Inflammatory macrophage treated with lipopolysaccharide for 4 hours (primary cell): ENCODE measurements at regions not wholly inside any gene's neighbourhood (a gene's known extent, or its start where the extent isn't known, plus 50 kb on each side); places are given as distances from the start of the nearest gene placed in this dataset.

Source experiments
- DNase-seq: peaks from one replicate; pipeline ENCODE4 v3.0.0-alpha.2; 2020

GRCh38 chr5:61800450-61800849 lies 468.4 kb downstream of the ZSWIM6 start:
- no peak for DNase-seq

- DNase-seq = no peak
Observed at GRCh38 chr5:61801174-61801573, 469.1 kb downstream of the ZSWIM6 start.

GRCh38 chr5:61802456-61802855 lies 470.4 kb downstream of the ZSWIM6 start:
- no peak for DNase-seq

- DNase-seq = no peak
Observed at GRCh38 chr5:61805101-61805500, 473.0 kb downstream of the ZSWIM6 start.

- DNase-seq = no peak
Observed at GRCh38 chr5:61806491-61807020, 474.5 kb downstream of the ZSWIM6 start.

GRCh38 chr5:61808091-61808490 lies 476.0 kb downstream of the ZSWIM6 start:
- DNase-seq = no peak

GRCh38 chr5:61808909-61809308 lies 476.9 kb downstream of the ZSWIM6 start:
- DNase-seq = no peak

GRCh38 chr5:61809651-61810050 lies 477.6 kb downstream of the ZSWIM6 start:
- no peak for DNase-seq

GRCh38 chr5:61811052-61811451 lies 479.0 kb downstream of the ZSWIM6 start:
- DNase-seq = peak; percentile 29

GRCh38 chr5:61813361-61813760 lies 481.3 kb downstream of the ZSWIM6 start:
- DNase-seq = no peak

- no peak for DNase-seq
Observed at GRCh38 chr5:61815339-61815738, 483.3 kb downstream of the ZSWIM6 start.

GRCh38 chr5:61816146-61816545 lies 484.1 kb downstream of the ZSWIM6 start:
- DNase-seq = no peak

- DNase-seq = no peak
Observed at GRCh38 chr5:61816585-61817450, 484.8 kb downstream of the ZSWIM6 start.

GRCh38 chr5:61817472-61818326 lies 485.6 kb downstream of the ZSWIM6 start:
- DNase-seq = peak; percentile 27

GRCh38 chr5:61820836-61821235 lies 485.2 kb upstream of the KIF2A start:
- DNase-seq = no peak

GRCh38 chr5:61821561-61821960 lies 484.4 kb upstream of the KIF2A start:
- DNase-seq = no peak

GRCh38 chr5:61822584-61822983 lies 483.4 kb upstream of the KIF2A start:
- DNase-seq = no peak

GRCh38 chr5:61823065-61823464 lies 482.9 kb upstream of the KIF2A start:
- DNase-seq = no peak

- no peak for DNase-seq
Observed at GRCh38 chr5:61823781-61824180, 482.2 kb upstream of the KIF2A start.

GRCh38 chr5:61824396-61824795 lies 481.6 kb upstream of the KIF2A start:
- peak; percentile 6 for DNase-seq

GRCh38 chr5:61827445-61827975 lies 478.5 kb upstream of the KIF2A start:
- DNase-seq = no peak

- DNase-seq = no peak
Observed at GRCh38 chr5:61828856-61829255, 477.1 kb upstream of the KIF2A start.

- no peak for DNase-seq
Observed at GRCh38 chr5:61831736-61832135, 474.3 kb upstream of the KIF2A start.
